ENCODE measurements at regions not wholly inside any gene's neighbourhood (a gene's known extent, or its start where the extent isn't known, plus 50 kb on each side); places are given as distances from the start of the nearest gene placed in this dataset.

- DNase-seq = no peak
Measured at GRCh38 chr9:86756576-86757381, 190.5 kb downstream of the GAS1 start.

GRCh38 chr9:86755561-86755941 is 191.8 kb downstream of the GAS1 start:
- no peak for DNase-seq

DNA sequence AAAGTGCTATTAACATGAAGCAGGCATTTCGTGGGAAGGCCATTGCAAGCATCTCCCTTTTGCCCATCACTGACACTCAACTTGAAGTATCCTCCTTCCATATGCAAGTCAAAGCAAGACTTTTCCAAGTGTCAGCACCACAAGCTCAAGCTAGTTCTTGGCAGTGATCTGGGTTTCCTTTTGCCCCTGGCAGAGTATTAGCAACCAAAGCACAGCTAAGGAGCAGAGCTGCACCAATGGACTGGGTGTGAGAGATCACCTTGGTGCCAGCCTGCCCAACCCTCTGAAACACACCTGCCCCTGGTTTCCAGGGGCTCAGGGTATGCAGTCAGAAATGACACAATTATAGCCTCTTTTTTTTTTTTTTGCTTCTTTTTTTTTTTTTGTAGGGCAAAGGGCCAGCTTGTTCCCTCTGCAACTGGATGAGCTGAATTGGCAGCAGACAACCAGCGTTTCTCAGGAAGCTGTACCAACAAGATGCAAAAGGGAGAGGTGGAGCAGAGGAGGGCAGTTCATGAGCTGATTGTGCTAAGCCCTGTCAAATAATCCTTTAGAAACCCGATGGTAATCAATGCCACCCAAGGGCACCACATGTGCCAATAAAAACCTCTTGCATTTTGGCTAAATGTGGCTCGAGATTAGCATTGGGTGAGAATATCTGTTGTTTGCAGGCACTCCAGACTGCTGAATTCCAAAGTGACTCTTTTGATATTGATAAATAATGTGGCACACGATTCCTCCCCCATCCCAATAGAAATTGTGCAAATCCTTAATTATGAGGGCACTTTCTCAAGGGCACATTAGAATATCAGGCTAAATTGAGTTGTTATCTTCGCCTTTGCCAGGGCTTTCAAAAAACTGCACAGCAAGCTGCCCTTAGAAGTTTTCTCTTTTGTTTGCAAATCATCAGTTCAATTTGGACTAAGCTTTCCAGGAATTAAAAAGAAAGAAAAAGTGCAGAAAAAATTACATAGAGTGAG is 192.4 kb downstream of the GAS1 start:
- no peak for DNase-seq

GRCh38 chr9:86753836-86754235 is 193.5 kb downstream of the GAS1 start:
- no peak for DNase-seq

DNA sequence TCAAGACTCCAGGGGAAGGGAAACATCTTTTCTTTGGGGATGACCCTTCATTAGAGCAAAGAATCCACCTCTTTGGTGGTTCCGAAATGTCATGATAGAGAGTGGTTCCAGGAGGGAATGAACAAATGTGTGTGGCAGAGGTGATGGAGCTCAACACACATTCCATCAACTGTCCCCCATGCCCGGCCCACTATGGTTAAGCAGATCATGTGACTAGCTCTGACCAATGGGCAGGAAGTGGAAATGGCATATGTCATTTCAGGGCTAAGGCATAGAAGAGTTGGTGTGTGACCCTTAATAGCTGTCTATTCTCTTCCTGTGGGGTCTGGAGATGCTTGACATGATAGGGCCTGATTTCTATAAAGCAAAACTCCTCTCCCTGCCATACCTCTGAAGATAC is 194.6 kb downstream of the GAS1 start:
- DNase-seq = no peak

DNA sequence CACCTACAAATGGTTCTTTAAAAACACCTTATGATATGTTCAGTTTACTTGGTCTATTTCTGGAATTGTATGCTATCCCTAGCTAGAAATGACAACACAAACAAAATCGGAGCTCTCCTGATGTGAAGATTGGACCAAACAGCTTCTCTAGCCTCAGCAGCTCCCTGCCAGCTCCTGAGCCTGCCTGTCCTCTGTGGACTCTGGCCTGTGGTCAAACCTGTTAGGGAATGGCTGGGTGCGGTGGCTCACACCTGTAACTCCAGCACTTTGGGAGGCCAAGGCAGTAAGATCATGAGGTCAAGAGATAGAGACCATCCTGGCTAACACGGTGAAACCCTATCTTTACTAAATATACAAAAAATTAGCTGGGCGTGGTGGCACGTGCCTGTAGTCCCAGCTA is 195.3 kb downstream of the GAS1 start:
- DNase-seq = no peak

DNA sequence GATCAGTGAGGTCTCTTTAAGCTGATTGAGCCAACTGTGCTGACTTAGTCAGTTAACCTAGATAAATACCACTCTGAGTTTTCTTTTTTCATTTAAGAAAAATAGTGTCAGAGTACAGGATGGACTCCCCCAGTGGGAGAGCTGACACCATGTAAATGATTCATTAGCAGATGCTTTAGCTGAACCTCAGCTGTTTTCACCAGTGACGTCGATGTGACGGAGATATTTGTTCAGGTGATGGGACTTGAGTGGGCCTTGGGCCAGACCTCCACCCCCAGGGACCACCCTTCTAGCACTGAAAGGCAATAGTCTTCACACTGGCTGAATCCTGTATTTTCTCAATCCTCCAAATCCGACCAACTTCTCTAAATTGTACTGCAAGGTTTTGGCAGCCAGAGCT is 196.1 kb downstream of the GAS1 start:
- no peak for DNase-seq

GRCh38 chr9:86749894-86750255 is 197.4 kb downstream of the GAS1 start:
- DNase-seq = no peak

DNA sequence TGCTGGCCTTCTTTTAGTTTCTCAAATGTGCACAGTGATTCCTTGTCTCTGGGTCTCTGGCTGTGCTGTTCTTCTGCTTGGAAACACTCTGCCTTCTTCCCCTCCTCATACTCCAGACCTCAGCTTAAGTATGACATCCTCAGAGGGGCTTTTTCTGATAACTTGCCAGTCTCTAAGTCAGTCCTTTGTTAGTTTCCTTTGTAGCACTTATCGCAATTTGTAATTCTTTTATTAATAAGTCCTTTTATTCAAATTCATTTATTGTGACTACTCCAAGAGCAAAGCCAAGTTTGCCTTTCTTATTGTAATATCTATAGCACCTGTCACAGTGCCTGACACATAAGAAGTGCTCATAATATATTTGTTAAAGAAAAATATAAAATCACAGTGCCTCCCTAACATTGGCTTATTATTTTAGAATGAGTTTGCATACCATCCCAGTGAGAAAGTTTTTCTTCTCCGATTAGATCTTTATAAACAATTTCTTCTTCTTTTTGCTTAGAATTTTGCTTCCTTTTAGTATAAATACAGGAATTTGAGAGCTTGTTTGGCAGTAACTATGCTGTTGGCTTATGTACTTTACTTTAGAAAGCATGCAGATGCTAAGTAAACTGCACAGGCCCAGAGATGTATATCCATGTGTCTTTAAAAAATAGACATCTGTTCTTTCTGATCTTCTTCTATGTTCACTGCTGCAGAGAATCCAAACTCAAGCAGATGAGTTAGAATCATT is 198.0 kb downstream of the GAS1 start:
- no peak for DNase-seq

DNA sequence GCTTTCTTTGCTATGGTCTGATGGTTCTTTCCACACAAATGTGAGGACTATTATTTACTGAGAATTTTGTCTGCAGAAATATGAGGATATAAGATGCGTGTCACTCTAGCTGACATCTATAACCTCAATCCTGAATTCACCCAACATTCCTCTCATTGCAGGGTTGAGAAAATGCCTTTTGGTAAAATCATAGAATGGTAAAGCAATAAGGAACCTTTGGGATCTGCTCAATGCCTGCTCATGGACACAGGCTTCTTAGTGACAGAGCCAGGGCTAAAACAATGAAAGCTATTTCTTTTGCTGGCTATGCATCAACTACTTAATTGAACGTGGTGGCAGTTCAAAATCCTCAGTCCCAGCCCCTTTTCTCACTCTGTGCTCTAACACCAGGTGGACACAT is 199.6 kb downstream of the GAS1 start:
- DNase-seq = no peak

- no peak for DNase-seq
Measured at GRCh38 chr9:86741311-86742208, 205.7 kb downstream of the GAS1 start.

GRCh38 chr9:86735772-86736458 is 211.4 kb downstream of the GAS1 start:
- no peak for DNase-seq

- DNase-seq = no peak
Measured at GRCh38 chr9:86734771-86735170, 212.5 kb downstream of the GAS1 start.

DNA sequence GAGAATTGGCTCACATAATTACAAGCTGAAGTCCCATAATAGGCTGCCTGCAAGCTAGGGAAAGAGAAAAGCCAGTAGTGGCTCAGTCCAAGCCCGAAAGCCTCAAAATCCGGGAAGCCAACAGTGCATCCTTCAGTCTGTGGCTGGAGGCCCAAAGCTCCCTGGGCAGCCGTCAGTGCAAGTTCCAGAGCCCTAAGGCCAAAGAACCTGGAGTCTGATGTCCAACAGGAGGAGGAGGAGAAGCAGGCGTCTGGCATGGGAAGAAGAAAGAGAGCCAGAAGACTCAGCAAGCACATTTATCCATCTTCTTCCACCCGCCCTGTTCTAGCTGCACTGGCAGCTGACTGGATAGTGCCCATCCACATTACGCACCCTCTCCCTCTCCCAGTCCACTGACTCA is 213.4 kb downstream of the GAS1 start:
- DNase-seq = no peak

DNA sequence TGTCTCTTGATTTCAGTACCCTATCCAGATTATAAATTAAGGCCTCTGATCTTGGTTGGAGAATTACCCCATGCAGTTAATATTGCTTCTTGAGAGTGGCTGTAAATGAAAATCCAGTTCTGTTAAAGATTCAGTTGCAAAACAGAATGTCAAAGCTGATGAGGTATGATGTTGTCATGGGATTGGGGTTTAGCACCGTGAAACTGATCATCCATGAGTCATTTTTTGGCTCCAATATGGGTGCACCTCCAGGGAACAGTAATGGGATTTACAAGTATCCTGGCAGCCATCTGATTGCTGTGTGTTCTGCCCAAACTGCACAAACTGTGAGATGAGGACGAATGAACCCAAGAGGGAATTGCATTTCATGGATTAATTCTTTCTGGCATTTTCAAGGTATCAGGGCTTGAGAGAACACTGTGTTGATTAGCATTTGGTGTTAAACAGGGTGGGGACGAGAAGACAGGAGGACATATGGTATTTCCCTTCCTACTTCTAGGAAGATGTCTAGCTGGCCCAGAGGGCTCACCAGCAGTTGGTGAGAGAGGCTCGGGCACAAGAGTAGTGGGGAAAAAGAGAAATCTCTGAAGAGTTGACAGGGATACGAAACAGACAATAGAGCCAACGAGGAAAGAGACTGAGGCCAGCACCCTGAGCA is 214.7 kb downstream of the GAS1 start:
- DNase-seq = no peak

DNA sequence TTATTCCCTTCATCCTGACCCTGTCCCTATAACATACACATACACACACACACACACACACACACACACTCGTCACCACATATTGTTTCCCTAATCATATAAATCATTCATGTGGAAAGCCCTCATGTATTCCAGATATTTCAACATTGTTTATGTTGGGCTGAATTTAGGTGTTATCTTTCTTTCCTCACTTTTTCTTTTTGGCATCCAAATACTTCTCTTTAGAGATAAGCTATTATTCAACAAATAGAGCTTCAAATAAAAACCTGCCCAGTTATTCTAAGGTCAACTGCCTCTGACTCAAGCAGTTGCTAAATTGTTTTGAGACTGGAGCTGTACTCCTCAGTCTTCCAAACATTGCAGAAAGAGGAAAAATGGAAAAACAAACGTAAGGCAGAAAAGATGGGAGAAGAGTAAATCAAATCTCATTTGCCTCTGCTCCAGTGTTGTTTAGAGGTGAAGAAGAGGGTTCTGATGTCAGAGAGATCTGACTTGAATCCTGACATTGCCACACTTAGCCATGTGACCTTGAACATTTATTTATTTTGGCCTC is 215.7 kb downstream of the GAS1 start:
- DNase-seq = no peak

- no peak for DNase-seq
Measured at GRCh38 chr9:86730163-86730928, 217.0 kb downstream of the GAS1 start.

GRCh38 chr9:86724529-86724928 is 222.8 kb downstream of the GAS1 start:
- DNase-seq = no peak

DNA sequence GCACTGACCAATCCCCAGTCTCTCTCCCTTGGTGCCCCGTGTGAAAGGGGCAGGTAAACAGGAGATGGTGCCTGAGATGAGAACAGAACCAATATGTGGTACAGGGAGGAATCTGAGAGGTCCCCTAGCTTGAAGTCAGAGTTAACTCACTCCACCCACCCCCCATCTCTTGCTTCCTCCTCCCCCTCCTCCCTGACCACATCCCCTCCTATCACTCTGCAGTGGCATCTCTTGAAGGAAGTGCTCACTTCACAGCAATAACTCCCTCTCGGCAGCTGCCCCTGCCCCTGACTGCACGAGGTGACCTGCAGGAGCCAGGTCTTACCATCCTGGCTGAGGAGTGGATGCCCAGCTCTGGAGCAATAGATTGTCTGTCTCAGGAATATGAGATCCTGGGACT is 224.0 kb downstream of the GAS1 start:
- no peak for DNase-seq

DNA sequence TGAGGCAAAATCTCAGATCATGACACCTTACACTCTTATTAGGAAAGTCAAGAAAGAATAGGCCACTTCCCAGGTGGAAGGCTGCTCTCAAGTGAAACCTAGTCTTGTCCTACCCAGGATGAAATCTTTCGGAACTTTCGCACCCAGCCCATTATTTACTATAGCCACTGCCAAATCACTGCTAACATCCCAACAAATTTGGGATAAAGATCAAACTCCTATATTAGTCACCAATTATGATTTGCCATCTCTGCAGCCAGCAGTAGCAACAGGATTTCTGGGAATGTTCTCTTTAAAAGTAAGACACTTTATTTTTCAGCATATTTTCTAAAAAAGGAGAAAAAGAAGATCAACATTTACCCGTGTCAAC is 224.6 kb downstream of the GAS1 start:
- no peak for DNase-seq
